CD14-positive monocyte (primary cell): ENCODE measurements at regions not wholly inside any gene's neighbourhood (a gene's known extent, or its start where the extent isn't known, plus 50 kb on each side); places are given as distances from the start of the nearest gene placed in this dataset.

Experiments used
- DNase-seq, 3 donors: peaks; one replicate each; pipeline ENCODE4 v3.0.0-alpha.2; 2011 to 2022
- H2AFZ ChIP-seq: 2 replicates; pipeline ENCODE4 v1.6.0; 2012; ENCODE audit warnings: mild to moderate bottlenecking, low read depth, low read length, inconsistent platforms; ENCODE audit not compliant: insufficient read depth, poor library complexity, severe bottlenecking
- H3K27ac ChIP-seq, 2 donors: 1 replicate in 1 of 2; 2 replicates in 1 of 2; pipeline ENCODE4 v1.5.1; 2012 to 2013; ENCODE audit warnings: low read length in 2 of 2, control low read depth in 1 of 2, inconsistent platforms in 1 of 2, low read depth in 1 of 2, mild to moderate bottlenecking in 1 of 2
- H3K27me3 ChIP-seq, 2 donors: one replicate each; pipeline versions ENCODE4 v1.6.0 to v1.6.1; 2011 to 2013; ENCODE audit warnings: low read length in 2 of 2; ENCODE audit not compliant: control insufficient read depth in 2 of 2, insufficient read depth in 2 of 2
- H3K36me3 ChIP-seq, 2 donors: replicated peaks in 1 of 2; 1 replicate in 1 of 2; 2 replicates in 1 of 2; pipeline versions ENCODE4 v1.5.1 to v1.6.1; 2012 to 2013; ENCODE audit warnings: low read length in 2 of 2, control low read depth in 1 of 2, inconsistent platforms in 1 of 2, mild to moderate bottlenecking in 1 of 2; ENCODE audit not compliant: insufficient read depth in 2 of 2, control insufficient read depth in 1 of 2
- H3K4me1 ChIP-seq, 2 donors: 1 replicate in 1 of 2; 2 replicates in 1 of 2; pipeline versions ENCODE4 v1.5.1 to v1.6.1; 2012 to 2013; ENCODE audit warnings: low read length in 2 of 2, control low read depth in 1 of 2, inconsistent platforms in 1 of 2, mild to moderate bottlenecking in 1 of 2, moderate library complexity in 1 of 2; ENCODE audit not compliant: insufficient read depth in 2 of 2, control insufficient read depth in 1 of 2
- H3K4me2 ChIP-seq: replicated peaks from 2 replicates; pipeline ENCODE3; 2012; ENCODE audit warnings: low read length, moderate library complexity, mild to moderate bottlenecking; ENCODE audit not compliant: poor library complexity, severe bottlenecking; ENCODE audit errors: extremely low read depth
- H3K4me3 ChIP-seq, 3 experiments: fragments of 200-600 bp in 1 of 3; sonication (generic) in 1 of 3; replicated peaks in 1 of 3; 1 replicate in 2 of 3; 2 replicates in 1 of 3; pipeline ENCODE4 v1.5.1; 2011 to 2013; ENCODE audit warnings: low read length in 3 of 3, mild to moderate bottlenecking in 3 of 3, control low read depth in 2 of 3, low read depth in 2 of 3, inconsistent platforms in 1 of 3, moderate library complexity in 1 of 3
- H3K79me2 ChIP-seq: 2 replicates; pipeline ENCODE4 v1.6.0; 2012; ENCODE audit warnings: mild to moderate bottlenecking, control low read depth, inconsistent platforms, low read length, moderate library complexity; ENCODE audit not compliant: insufficient read depth
- H3K9ac ChIP-seq: 2 replicates; pipeline ENCODE4 v1.6.0; 2017; ENCODE audit warnings: low read length, mild to moderate bottlenecking; ENCODE audit not compliant: insufficient read depth, poor library complexity, severe bottlenecking
- H3K9me3 ChIP-seq, 2 donors: replicated peaks in 1 of 2; 1 replicate in 1 of 2; 2 replicates in 1 of 2; pipeline versions ENCODE4 v1.5.1 to v1.6.1; 2012 to 2013; ENCODE audit warnings: low read length in 2 of 2, control low read depth in 1 of 2; ENCODE audit not compliant: control insufficient read depth in 1 of 2, insufficient read depth in 1 of 2
- H4K20me1 ChIP-seq: 2 replicates; pipeline ENCODE4 v1.6.0; 2012; ENCODE audit warnings: mild to moderate bottlenecking, low read length, control low read depth, moderate library complexity; ENCODE audit not compliant: insufficient read depth
- H3K27ac Mint-ChIP-seq, 7 donors: one replicate each; pipeline ENCODE4 v1.8.0; 2020; ENCODE audit warnings: mild to moderate bottlenecking in 7 of 7, mixed read lengths in 7 of 7, moderate library complexity in 6 of 7, inconsistent platforms in 2 of 7
- H3K27me3 Mint-ChIP-seq, 3 donors: one replicate each; pipeline ENCODE4 v1.8.0; 2021 to 2022; ENCODE audit warnings: low read depth in 3 of 3, mild to moderate bottlenecking in 3 of 3, mixed read lengths in 3 of 3, moderate library complexity in 3 of 3, inconsistent platforms in 1 of 3
- H3K36me3 Mint-ChIP-seq, 2 donors: one replicate each; pipeline ENCODE4 v1.8.0; 2020; ENCODE audit warnings: mixed read lengths in 2 of 2, inconsistent platforms in 1 of 2, mild to moderate bottlenecking in 1 of 2
- H3K4me1 Mint-ChIP-seq: one replicate; pipeline ENCODE4 v1.8.0; 2020; ENCODE audit warnings: mild to moderate bottlenecking, mixed read lengths
- H3K4me3 Mint-ChIP-seq, 2 donors: one replicate each; pipeline ENCODE4 v1.8.0; 2020; ENCODE audit warnings: mild to moderate bottlenecking in 2 of 2, mixed read lengths in 2 of 2, moderate library complexity in 1 of 2
- H3K9me3 Mint-ChIP-seq, 7 donors: one replicate each; pipeline ENCODE4 v1.8.0; 2020 to 2022; ENCODE audit warnings: mixed read lengths in 7 of 7, mild to moderate bottlenecking in 6 of 7, moderate library complexity in 6 of 7, inconsistent platforms in 2 of 7
- WGBS: methylation state at CpG from one replicate; pipeline ENCODE4 v1.1.5; 2013; ENCODE audit warnings: missing lambda C conversion rate; ENCODE audit not compliant: insufficient coverage; 5-methylcytosine and 5-hydroxymethylcytosine counted together
- intact Hi-C, 2 donors: fragments of 100-400 bp; cut with micrococcal nuclease; formaldehyde crosslinking; loops; one replicate each; pipeline versions ENCODE4 v1.15.0 to v1.15.1; 2023
- TF ChIP-seq, protein P1 (sequence below): fragments of 200-600 bp; IDR thresholded peaks from one replicate; pipeline ENCODE4 v1.8.0; 2022; ENCODE audit warnings: antibody characterized with exemption, mild to moderate bottlenecking

- peaks cover 0 to 3% (median 0%) of the 10 kb centered on the region in 7 donors for H3K9me3 Mint-ChIP-seq
- H3K9ac ChIP-seq, result no peak overlapping the region
- no peak overlapping the region for H3K4me2 ChIP-seq
- TF ChIP-seq, protein P1, sequence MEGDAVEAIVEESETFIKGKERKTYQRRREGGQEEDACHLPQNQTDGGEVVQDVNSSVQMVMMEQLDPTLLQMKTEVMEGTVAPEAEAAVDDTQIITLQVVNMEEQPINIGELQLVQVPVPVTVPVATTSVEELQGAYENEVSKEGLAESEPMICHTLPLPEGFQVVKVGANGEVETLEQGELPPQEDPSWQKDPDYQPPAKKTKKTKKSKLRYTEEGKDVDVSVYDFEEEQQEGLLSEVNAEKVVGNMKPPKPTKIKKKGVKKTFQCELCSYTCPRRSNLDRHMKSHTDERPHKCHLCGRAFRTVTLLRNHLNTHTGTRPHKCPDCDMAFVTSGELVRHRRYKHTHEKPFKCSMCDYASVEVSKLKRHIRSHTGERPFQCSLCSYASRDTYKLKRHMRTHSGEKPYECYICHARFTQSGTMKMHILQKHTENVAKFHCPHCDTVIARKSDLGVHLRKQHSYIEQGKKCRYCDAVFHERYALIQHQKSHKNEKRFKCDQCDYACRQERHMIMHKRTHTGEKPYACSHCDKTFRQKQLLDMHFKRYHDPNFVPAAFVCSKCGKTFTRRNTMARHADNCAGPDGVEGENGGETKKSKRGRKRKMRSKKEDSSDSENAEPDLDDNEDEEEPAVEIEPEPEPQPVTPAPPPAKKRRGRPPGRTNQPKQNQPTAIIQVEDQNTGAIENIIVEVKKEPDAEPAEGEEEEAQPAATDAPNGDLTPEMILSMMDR, result no peak
- no CpG with 5 or more reads among the region's 5 CpGs for WGBS
- H3K4me1 Mint-ChIP-seq, result no peaks in the 10 kb centered on the region
- no peaks in the 10 kb centered on the region for H3K4me1 ChIP-seq
- H3K27me3 ChIP-seq, result no peaks in the 10 kb centered on the region
- no peak overlapping the region for H3K4me3 Mint-ChIP-seq
- no peak overlapping the region for H3K27ac ChIP-seq
- H3K27ac Mint-ChIP-seq, result no peak overlapping the region
- no peaks in the 10 kb centered on the region for H3K36me3 ChIP-seq
- H2AFZ ChIP-seq, result no peak overlapping the region
- H3K27me3 Mint-ChIP-seq, result peaks cover 0 to 2% (median 0%) of the 10 kb centered on the region in 3 donors
- no peaks in the 10 kb centered on the region for H3K9me3 ChIP-seq
- no peak for DNase-seq
- H3K36me3 Mint-ChIP-seq, result no peaks in the 10 kb centered on the region
- no peak overlapping the region for H3K4me3 ChIP-seq
- H4K20me1 ChIP-seq, result no peaks in the 10 kb centered on the region
- intact Hi-C loops, result no loop called here
- H3K79me2 ChIP-seq, result no peaks in the 10 kb centered on the region
Observed at GRCh38 chr15:94917068-94917467, 685.7 kb downstream of the MCTP2 start.

- no peaks in the 10 kb centered on the region for H3K27me3 ChIP-seq
- Mint-ChIP-seq H3K4me3 (no peak overlapping the region), H3K4me1 (no peaks in the 10 kb centered on the region), H3K9me3 (peaks cover 0 to 7% (median 3%) of the 10 kb centered on the region in 7 donors), H3K36me3 (no peaks in the 10 kb centered on the region), H3K27me3 (peaks cover 0 to 2% (median 0%) of the 10 kb centered on the region in 3 donors), H3K27ac (no peak overlapping the region)
- no peaks in the 10 kb centered on the region for H3K4me1 ChIP-seq
- TF ChIP-seq, protein P1, result no peak
- no peak overlapping the region for H2AFZ ChIP-seq
- intact Hi-C loops, result no loop called here
- no peaks in the 10 kb centered on the region for H3K9me3 ChIP-seq
- no peaks in the 10 kb centered on the region for H3K79me2 ChIP-seq
- no peak for DNase-seq
- H3K4me2 ChIP-seq, result no peak overlapping the region
- no peak overlapping the region for H3K4me3 ChIP-seq
- H3K36me3 ChIP-seq, result no peaks in the 10 kb centered on the region
- no peaks in the 10 kb centered on the region for H4K20me1 ChIP-seq
- H3K27ac ChIP-seq, result no peak overlapping the region
- 95% methylated on average over 5 of the region's 6 CpGs for WGBS
- no peak overlapping the region for H3K9ac ChIP-seq
Observed at GRCh38 chr15:94921936-94922335, 690.6 kb downstream of the MCTP2 start.
